ENCODE measurements at regions not wholly inside any gene's neighbourhood (a gene's known extent, or its start where the extent isn't known, plus 50 kb on each side); places are given as distances from the start of the nearest gene placed in this dataset.

GRCh38 chr2:123528996-123529707 lies 495.9 kb upstream of the CNTNAP5 start:
- no peak for TF ChIP-seq CTCF (IDR thresholded peaks at IDR 0.05; ENCODE audit: unreplicated experiment in 3 of 3)
- H3K27ac Mint-ChIP-seq = peak overlapping the region in 1 of 3 experiments; percentile 28
- peaks cover 3% of the 10 kb centered on the region for H3K9me3 Mint-ChIP-seq
- H3K4me3 Mint-ChIP-seq = no peak overlapping the region
- H3K4me1 Mint-ChIP-seq = peaks cover 5% of the 10 kb centered on the region
- no peaks in the 10 kb centered on the region for H3K27me3 Mint-ChIP-seq (ENCODE audit: low read depth)
- H3K36me3 Mint-ChIP-seq (ENCODE audit: low read depth) = no peaks in the 10 kb centered on the region

- TF ChIP-seq CTCF (IDR thresholded peaks at IDR 0.05; ENCODE audit: unreplicated experiment in 3 of 3) = no peak
- peaks cover 5% of the 10 kb centered on the region for H3K9me3 Mint-ChIP-seq
- no peaks in the 10 kb centered on the region for H3K36me3 Mint-ChIP-seq (ENCODE audit: low read depth)
- H3K4me3 Mint-ChIP-seq = no peak overlapping the region
- H3K27ac Mint-ChIP-seq = no peak overlapping the region
- H3K4me1 Mint-ChIP-seq = peaks cover 5% of the 10 kb centered on the region
- no peaks in the 10 kb centered on the region for H3K27me3 Mint-ChIP-seq (ENCODE audit: low read depth)
Measured at GRCh38 chr2:123530004-123530403, 495.1 kb upstream of the CNTNAP5 start.

GRCh38 chr2:123532126-123532525 lies 493.0 kb upstream of the CNTNAP5 start:
- Mint-ChIP-seq H3K4me1 (peaks cover 5% of the 10 kb centered on the region), H3K27me3 (ENCODE audit: low read depth) (no peaks in the 10 kb centered on the region), H3K36me3 (ENCODE audit: low read depth) (no peaks in the 10 kb centered on the region), H3K4me3 (no peak overlapping the region), H3K9me3 (peaks cover 8% of the 10 kb centered on the region), H3K27ac (no peak overlapping the region)
- no peak for TF ChIP-seq CTCF (IDR thresholded peaks at IDR 0.05; ENCODE audit: unreplicated experiment in 3 of 3)

- TF ChIP-seq CTCF (IDR thresholded peaks at IDR 0.05; ENCODE audit: unreplicated experiment in 3 of 3) = no peak
- peaks cover 5% of the 10 kb centered on the region for H3K4me1 Mint-ChIP-seq
- no peaks in the 10 kb centered on the region for H3K27me3 Mint-ChIP-seq (ENCODE audit: low read depth)
- no peaks in the 10 kb centered on the region for H3K36me3 Mint-ChIP-seq (ENCODE audit: low read depth)
- peaks cover 14% of the 10 kb centered on the region for H3K9me3 Mint-ChIP-seq
- H3K4me3 Mint-ChIP-seq = no peak overlapping the region
- H3K27ac Mint-ChIP-seq = no peak overlapping the region
Measured at GRCh38 chr2:123532994-123533393, 492.1 kb upstream of the CNTNAP5 start.

GRCh38 chr2:123540291-123540690 lies 484.8 kb upstream of the CNTNAP5 start:
- Mint-ChIP-seq H3K27ac (peak overlapping the region; percentile 55 to 76 (median 61)), H3K27me3 (ENCODE audit: low read depth) (no peaks in the 10 kb centered on the region), H3K9me3 (peaks cover 25% of the 10 kb centered on the region), H3K4me3 (peak overlapping the region in 1 of 3 experiments; percentile 4), H3K4me1 (peaks cover 6% of the 10 kb centered on the region), H3K36me3 (ENCODE audit: low read depth) (no peaks in the 10 kb centered on the region)
- TF ChIP-seq CTCF (IDR thresholded peaks at IDR 0.05; ENCODE audit: unreplicated experiment in 3 of 3) = no peak

GRCh38 chr2:123546353-123546752 lies 478.7 kb upstream of the CNTNAP5 start:
- no peak for TF ChIP-seq CTCF (IDR thresholded peaks at IDR 0.05; ENCODE audit: unreplicated experiment in 3 of 3)
- no peak overlapping the region for H3K27ac Mint-ChIP-seq
- H3K9me3 Mint-ChIP-seq = peaks cover 5% of the 10 kb centered on the region
- no peak overlapping the region for H3K4me3 Mint-ChIP-seq
- no peaks in the 10 kb centered on the region for H3K27me3 Mint-ChIP-seq (ENCODE audit: low read depth)
- H3K4me1 Mint-ChIP-seq = no peaks in the 10 kb centered on the region
- H3K36me3 Mint-ChIP-seq (ENCODE audit: low read depth) = no peaks in the 10 kb centered on the region
